HTR-8/SVneo (cell line): ENCODE measurements at regions not wholly inside any gene's neighbourhood (a gene's known extent, or its start where the extent isn't known, plus 50 kb on each side); places are given as distances from the start of the nearest gene placed in this dataset.
A peak's percentile ranks its signal among the peaks of the same experiment; 100 is the strongest.

Source experiments
- DNase-seq: peaks from one replicate; pipeline ENCODE4 v3.0.0; 2011; ENCODE audit warnings: low spot score, mixed read lengths; ENCODE audit not compliant: insufficient read length
- FAIRE-seq: peaks from 2 replicates; lab custom pipeline; 2011; peaks lifted over from hg19 to GRCh38; lab: Jason Lieb, UNC

DNA sequence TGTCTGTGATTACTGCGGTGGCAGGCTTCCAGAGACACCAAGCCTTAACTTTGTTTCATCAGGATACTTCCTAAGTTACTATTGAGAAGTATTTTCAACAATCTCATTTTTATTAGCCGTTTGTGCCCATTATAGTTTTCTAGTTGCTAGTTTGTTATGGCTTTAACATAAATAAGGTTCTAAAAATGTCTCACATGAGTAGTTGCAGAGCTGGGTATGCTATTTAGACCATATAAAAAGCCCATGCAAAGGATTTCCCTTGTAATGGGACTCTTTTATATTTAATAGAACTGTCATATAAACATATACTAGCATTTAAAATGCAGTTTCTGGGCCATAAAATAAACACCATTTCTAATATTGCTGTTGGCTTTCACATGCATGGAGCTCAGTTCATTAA is 205.3 kb upstream of the TCF21 start:
- FAIRE-seq (no peak), DNase-seq (no peak)

DNA sequence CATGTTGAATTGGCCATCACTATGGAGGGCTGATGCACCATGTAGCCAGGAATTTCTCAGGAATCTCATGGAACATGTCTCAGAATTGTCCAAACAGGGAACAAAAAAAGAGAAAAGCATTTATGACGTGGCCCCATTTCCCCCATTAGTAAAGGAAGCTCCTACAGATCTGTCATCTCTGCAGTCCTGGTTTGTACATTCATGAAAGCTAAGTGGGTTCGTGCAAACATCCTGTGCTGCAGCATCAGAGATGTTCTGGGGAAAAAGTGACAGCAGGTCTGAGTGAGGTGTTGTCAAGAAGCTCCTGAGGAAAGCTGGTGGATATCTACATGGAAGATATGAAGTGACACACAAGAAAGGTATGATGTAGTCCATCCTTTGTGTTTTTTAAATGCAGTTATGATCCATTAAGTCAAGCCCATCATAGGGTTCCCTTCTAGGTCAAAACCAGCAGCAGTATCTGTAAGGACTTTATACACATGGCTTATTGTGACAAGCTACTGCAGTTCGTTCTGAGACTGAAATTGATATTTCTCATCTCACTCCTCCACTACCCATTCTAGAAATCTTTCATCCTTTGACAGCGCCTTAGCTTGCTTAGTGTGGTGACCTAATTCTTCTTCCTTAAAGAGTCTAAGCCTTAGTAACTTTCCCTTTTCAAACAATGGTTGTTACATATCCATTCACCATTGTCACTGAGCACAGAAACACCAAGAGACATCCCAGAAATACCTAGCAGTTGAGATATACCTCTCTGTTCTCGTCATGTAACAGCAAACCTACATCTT is 200.0 kb upstream of the TCF21 start:
- DNase-seq (no peak), FAIRE-seq (no peak)

GRCh38 chr6:133689863-133690262 is 199.1 kb upstream of the TCF21 start:
- FAIRE-seq (no peak), DNase-seq (no peak)

DNA sequence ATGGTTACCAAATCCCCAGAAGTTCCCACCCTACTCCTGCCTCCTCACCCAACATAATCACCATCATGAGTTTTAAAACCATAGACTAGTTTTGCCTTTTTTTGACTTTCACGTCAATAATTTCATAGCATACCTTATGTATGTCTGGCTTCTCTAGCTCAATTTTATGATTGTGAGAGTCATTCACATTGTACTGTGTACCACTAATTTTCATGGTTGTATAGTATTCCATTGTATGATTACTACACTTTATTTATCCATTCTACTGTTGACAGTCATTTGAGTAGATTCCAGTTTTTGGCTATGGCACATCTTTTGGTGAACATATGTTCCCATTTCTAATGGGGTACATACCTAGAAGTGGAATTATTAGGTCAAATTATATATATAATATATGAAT is 195.3 kb upstream of the TCF21 start:
- DNase-seq (no peak), FAIRE-seq (no peak)

GRCh38 chr6:133697185-133697584 is 191.7 kb upstream of the TCF21 start:
- no peak for DNase-seq
- no peak for FAIRE-seq

DNA sequence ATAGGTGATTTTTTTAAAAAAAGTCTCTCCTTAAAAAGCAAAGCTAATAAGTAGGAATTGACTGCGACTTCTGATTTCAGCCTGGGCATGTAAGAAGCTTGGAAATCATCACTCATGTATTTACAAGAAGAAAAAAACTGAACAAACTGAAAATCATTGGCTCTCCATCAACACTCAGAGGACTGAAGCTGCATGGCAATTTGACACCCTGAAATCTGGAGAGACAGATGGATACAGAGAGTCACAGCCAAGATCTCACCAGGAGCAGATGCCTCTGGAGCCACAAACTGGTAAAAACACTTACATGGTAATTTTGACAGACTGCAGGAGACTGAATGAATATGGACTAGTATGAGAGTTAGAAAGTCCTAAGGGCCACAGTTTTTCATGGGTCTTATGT is 191.2 kb upstream of the TCF21 start:
- FAIRE-seq (no peak), DNase-seq (no peak)

DNA sequence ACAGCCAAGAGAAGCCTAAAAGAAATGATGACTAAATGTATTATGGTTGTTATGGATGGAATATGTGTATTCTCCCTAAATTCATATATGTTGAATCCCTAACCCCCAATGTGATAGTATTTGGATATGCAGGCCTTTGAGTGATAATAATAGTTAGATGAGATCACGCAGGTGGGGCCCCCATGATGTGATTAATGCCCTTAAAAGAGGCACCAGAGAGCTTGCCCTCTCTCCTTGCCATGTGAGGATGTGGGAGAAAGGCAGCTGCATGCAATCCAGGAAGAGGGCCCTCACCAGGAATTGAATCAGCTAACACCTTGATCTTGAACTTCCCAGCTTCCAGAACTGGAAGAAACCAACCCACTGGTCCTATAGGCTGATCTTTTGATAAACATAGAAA is 190.6 kb upstream of the TCF21 start:
- no peak for DNase-seq
- FAIRE-seq = no peak

GRCh38 chr6:133699741-133700385 is 189.1 kb upstream of the TCF21 start:
- DNase-seq (no peak), FAIRE-seq (no peak)

DNA sequence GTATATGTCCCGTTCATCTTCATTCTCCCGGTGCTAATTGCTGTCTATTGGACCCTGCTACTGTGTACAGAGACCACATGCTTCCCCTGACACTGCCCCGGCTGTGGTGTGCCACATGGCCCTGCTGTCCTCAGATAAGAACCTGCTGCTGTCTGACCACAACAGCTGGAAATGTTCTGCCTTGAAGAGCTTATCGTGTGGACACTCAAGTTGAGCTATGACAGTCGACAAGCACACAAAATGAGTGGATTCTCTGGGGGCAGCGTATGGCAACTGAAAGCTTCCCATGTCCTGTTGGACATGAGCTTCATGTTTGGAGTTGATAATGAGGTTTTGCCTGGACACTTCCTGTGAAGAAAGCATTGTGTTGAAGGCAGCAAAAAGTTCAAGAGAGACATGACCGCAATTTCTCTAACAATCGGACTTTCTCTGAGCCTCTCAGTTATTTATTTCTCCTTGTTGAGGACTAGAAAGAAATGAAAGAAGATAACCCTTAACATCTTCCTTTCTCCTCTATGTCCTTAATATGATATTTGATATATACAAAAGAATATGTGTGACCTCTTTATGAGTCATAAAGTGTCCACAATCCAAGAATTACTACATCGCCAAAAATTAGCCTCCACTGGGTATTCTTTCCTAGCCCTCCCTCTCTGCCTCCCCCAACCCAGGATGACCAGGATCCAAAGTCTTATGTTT is 187.1 kb upstream of the TCF21 start:
- FAIRE-seq (no peak), DNase-seq (no peak)

DNA sequence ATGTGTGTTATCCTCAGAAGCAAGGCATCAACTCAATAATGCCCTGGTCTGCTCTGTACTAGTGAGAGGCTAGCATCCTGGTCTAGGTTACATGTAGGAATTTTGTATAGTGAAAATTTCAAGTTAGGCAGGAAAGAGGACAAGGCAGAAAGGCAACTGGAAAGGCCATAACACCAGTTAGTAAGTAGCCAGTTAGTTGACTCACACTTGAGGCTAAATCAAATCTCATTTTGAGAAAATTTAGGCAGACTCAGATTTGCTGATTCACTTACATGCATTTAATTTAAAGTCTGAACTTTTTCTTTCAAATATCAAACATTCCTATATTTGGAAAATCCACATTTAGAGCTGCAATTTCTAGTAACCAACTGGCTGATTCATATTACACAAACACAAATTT is 184.5 kb upstream of the TCF21 start:
- DNase-seq (no peak), FAIRE-seq (no peak)

DNA sequence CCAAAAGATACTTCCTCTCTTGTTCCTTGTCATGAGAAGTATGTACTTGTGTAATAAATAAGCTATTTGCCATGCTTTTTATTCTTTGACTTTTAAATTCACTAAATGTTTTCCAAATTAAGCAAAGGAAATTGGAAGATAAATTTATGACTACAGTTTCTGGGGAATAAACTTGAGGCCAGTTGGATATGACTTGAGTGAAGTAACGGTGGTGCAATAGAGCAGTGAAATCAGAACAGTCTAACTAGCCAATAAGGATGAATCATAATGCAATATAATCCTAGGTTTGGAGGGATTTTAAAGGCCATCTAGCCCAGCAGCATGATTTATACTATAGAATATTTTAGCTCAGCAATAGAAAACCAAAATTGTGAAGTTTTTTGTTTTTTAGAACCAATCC is 183.8 kb upstream of the TCF21 start:
- FAIRE-seq (peak; percentile 40), DNase-seq (no peak)

DNA sequence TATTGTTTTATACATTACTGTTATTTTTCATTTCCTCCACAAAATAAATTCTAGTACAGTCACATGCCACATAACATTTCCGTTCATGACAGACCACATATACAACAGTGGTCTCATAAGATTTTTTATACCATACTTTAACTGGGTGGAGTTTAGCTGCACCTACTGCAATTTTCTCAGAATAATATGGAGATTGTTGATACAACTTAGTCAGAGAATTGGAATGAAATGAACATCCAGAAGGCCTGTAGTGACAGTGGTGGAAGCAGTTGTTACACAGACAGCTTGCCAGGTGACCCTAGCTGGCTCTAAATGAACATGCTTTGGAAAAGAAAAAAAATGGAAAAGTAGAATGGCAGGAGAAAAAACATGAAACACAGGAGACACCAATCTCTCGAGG is 183.2 kb upstream of the TCF21 start:
- peak; percentile 11 for DNase-seq
- no peak for FAIRE-seq

GRCh38 chr6:133707456-133707855 is 181.5 kb upstream of the TCF21 start:
- FAIRE-seq = peak; percentile 49
- DNase-seq = peak; percentile 14

DNA sequence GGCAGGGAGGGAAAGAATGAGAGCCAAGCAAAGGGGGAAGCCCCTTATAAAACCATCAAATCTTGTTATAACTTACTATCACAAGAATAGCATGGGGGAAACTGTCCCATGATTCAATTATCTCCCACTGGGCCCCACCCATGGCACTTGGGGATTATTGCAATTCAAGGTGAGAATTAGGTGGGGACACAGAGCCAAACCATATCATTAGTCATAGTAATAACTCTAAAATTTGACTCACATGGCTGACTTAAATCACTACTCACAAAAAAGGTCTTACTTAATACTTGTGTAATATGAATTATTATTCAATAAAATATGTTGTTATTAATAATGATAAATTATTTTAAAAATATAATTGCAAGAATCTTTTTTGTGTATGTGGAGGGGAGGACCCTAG is 178.1 kb upstream of the TCF21 start:
- DNase-seq (no peak), FAIRE-seq (no peak)

DNA sequence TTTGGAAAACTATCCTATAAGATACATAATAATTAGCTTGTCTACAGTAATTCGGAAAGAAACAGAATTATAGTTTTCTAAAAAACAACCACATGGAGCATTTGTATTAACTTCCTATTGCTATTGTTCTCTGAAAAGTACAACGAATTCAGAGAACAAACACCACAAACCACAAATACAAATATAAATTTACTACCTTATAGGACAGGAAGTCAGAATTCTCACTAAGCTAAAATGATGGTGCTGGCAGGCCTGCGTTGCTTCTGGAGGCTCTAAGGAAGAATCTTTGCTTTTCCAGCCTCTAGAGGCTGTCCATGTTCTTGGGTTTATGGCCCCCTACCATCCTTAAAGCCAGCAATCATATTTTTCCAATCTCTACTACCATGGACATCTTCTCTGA is 173.6 kb upstream of the TCF21 start:
- no peak for FAIRE-seq
- no peak for DNase-seq

DNA sequence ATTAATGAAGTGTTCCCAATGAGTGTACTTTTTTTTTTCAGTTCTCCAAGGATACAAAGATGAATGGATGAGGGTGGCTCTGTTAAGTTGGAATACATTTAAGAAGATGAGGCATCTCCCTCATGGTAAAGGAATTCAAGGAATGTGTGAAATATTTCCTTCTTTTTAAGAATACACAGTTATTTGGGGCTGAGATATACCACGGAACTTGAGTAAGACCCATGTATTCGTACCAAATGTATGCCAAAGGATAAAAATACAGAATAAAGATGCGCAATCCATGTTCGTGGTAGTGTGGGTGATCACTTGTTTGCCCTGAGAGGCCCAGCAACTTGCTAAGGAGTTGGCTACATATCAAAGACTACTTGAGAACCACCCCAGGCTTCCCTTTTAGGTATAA is 164.2 kb upstream of the TCF21 start:
- FAIRE-seq (no peak), DNase-seq (no peak)

DNA sequence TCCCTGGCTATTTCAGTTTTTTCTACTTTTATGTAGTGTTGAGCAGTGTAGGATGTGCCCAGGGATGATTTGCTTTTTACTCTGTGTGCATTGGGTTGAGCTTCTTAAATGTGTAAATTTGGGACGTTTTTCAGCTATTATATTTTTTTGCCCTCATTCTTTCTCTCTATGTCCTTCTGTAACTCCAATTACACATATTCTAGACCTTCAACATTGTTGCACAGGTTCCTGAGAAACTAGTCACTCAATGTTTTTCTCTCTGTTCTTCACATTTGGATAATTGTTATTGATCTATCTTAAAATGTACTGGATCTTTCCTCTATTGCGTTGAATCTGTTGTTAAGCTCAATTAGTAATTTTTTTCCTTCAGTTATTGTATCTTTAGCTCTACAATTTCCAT is 162.7 kb upstream of the TCF21 start:
- FAIRE-seq (no peak), DNase-seq (no peak)

DNA sequence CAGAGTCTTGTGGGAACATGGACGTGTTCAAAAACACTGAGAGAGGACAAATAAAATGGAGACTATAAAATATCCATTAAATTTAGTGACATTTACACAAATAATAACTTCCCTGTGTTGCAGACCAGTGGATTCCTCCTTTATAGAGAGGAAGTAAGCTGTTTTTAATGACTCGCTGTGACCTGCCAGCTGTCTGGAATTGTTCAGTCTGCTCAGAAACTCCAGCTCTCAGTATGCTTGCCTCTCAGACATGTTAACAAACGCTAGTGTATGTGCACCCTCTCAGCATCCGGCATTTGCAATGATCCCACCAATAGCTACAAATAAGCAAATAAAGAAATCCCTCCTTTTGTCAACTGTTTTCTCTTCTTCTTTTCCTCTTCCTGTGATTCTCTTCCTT is 158.0 kb upstream of the TCF21 start:
- no peak for DNase-seq
- no peak for FAIRE-seq

- FAIRE-seq (no peak), DNase-seq (no peak)
These were observed 148.7 kb upstream of the TCF21 start for GRCh38 chr6:133740218-133740617.

DNA sequence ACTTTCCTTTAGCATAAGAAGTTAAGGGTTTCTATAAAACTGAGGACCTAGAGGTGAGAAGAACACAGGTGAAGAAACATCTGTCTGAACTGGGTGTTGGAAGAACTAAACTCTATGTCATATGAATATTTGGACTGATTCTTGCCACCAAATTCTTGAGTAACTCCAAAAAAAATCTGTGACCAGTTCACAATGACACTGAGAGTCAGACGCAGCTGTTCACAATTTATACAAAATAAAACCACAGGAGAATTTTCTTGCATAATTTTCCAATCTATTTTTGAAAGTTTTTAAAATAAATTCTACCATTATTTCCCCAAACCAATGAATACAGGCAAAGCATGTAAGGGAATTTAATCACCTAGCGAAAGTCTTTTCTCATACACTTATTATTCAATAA is 148.1 kb upstream of the TCF21 start:
- no peak for FAIRE-seq
- DNase-seq = no peak

- DNase-seq (no peak), FAIRE-seq (no peak)
These were observed 147.5 kb upstream of the TCF21 start for GRCh38 chr6:133741375-133741861.
